ENCODE measurements at regions not wholly inside any gene's neighbourhood (a gene's known extent, or its start where the extent isn't known, plus 50 kb on each side); places are given as distances from the start of the nearest gene placed in this dataset.

DNA sequence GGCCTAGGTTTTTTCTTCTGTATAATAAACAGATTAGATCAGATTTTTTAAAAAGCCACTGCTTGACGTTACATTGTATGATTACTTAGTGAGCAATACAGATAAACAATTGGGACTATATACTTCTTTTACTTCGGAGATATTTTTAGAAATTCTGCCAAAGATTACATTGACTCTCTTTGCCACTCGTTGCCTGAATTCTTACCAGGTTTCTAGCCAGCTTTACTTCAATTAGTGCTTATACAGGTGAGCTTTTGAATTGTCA is 156.6 kb downstream of the HAUS1 start:
- peak overlapping the region; percentile 77 for H3K27ac Mint-ChIP-seq (ENCODE audit: low read depth, unreplicated experiment)
- H3K4me1 Mint-ChIP-seq (ENCODE audit: insufficient read depth, unreplicated experiment) = peaks cover 24% of the 10 kb centered on the region
- no peaks in the 10 kb centered on the region for H3K9me3 Mint-ChIP-seq (ENCODE audit: unreplicated experiment)
- intact Hi-C loops (cut with micrococcal nuclease) = no loop called here
- no TSS peak for BruUV-seq (replicated peaks)
- no peak overlapping the region for H3K4me3 Mint-ChIP-seq (ENCODE audit: unreplicated experiment)
- TF ChIP-seq, protein P1, sequence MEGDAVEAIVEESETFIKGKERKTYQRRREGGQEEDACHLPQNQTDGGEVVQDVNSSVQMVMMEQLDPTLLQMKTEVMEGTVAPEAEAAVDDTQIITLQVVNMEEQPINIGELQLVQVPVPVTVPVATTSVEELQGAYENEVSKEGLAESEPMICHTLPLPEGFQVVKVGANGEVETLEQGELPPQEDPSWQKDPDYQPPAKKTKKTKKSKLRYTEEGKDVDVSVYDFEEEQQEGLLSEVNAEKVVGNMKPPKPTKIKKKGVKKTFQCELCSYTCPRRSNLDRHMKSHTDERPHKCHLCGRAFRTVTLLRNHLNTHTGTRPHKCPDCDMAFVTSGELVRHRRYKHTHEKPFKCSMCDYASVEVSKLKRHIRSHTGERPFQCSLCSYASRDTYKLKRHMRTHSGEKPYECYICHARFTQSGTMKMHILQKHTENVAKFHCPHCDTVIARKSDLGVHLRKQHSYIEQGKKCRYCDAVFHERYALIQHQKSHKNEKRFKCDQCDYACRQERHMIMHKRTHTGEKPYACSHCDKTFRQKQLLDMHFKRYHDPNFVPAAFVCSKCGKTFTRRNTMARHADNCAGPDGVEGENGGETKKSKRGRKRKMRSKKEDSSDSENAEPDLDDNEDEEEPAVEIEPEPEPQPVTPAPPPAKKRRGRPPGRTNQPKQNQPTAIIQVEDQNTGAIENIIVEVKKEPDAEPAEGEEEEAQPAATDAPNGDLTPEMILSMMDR (IDR thresholded peaks at IDR 0.05; ENCODE audit: unreplicated experiment) = no peak
- H3K36me3 Mint-ChIP-seq (ENCODE audit: insufficient read depth, unreplicated experiment) = peaks cover 46% of the 10 kb centered on the region
- ChIA-PET CTCF (interaction anchor here (0.8 kb wide), 1 partner anchor 111 kb away, joined by 3 read pairs; no protein-coding TSS in a partner anchor), POLR2A (no interaction called here)
- DNase-seq (ENCODE audit: unreplicated experiment) = no peak
- H3K27me3 Mint-ChIP-seq (ENCODE audit: insufficient read depth, unreplicated experiment) = no peaks in the 10 kb centered on the region

DNA sequence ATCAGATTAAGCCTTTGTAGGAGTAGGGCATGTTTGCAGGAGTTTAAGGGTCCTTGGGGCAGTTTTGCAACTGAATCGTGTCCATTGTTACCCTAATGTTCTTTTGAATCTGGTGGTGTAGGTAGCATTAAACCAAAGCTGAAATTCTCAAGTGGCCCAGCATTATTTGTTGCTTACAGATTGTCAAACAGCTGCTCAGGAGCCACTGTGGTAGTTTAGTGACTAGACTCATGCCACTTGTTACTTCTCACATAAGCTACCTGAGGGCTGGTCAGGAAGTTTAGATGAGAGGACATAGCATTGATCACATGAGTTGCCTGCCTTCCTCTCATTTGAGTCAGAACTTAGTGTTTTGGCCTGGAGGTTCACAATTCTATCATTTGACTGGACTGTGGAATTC is 157.6 kb downstream of the HAUS1 start:
- ChIA-PET CTCF (interaction anchor here (0.7 to 1.2 kb wide), 2 partner anchors 12 to 89 kb away, joined by 3 to 5 read pairs; no protein-coding TSS in a partner anchor), POLR2A (no interaction called here)
- H3K4me1 Mint-ChIP-seq (ENCODE audit: insufficient read depth, unreplicated experiment) = peaks cover 24% of the 10 kb centered on the region
- no peaks in the 10 kb centered on the region for H3K27me3 Mint-ChIP-seq (ENCODE audit: insufficient read depth, unreplicated experiment)
- no peak overlapping the region for H3K27ac Mint-ChIP-seq (ENCODE audit: low read depth, unreplicated experiment)
- no peaks in the 10 kb centered on the region for H3K9me3 Mint-ChIP-seq (ENCODE audit: unreplicated experiment)
- peaks cover 43% of the 10 kb centered on the region for H3K36me3 Mint-ChIP-seq (ENCODE audit: insufficient read depth, unreplicated experiment)
- no peak overlapping the region for H3K4me3 Mint-ChIP-seq (ENCODE audit: unreplicated experiment)
- no TSS peak for BruUV-seq (replicated peaks)
- no peak for DNase-seq (ENCODE audit: unreplicated experiment)
- TF ChIP-seq, protein P1 (IDR thresholded peaks at IDR 0.05; ENCODE audit: unreplicated experiment) = no peak
- intact Hi-C loops (cut with micrococcal nuclease) = no loop called here

DNA sequence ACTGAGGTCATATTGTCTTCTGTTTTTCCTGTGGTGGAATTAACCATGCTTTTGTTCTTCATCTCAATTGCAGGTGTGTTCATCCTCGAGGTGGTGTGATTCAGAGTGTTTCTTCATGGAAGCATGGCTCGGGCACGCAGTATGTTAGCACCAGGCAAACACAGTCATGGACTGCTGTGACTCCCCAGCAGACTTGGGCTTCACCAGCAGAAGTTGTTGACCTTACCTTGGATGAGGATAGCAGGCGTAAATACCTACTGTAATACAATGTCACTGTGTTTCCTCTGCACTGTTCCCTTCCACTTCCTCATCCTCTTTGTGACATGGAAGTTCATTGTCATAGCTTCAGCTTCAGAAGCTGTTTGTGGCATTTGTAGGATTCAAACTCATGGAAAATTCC is 158.7 kb downstream of the HAUS1 start:
- peaks cover 24% of the 10 kb centered on the region for H3K4me1 Mint-ChIP-seq (ENCODE audit: insufficient read depth, unreplicated experiment)
- no peak for DNase-seq (ENCODE audit: unreplicated experiment)
- CTCF ChIA-PET = no interaction called here

DNA sequence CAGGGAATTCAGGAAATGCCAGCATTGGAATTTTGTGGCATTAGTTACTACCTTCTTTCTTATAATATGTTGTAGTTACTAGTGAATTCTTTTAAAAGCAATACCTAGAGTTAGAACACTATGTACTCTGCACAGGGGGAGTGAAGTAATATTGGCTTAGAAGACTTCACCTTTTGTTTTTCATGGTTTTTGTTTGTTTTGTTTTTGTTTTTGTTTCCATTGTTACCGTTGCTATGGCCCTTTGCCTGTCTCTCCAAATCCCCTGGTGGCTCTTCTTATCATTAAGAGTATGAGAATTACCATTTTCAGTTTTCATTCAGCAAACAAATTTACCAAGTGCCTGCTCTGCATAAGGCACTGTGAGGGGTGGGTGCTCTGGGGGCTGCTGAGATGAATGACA is 160.1 kb downstream of the HAUS1 start:
- peaks cover 23% of the 10 kb centered on the region for H3K4me1 Mint-ChIP-seq (ENCODE audit: insufficient read depth, unreplicated experiment)
- CTCF ChIA-PET = interaction anchor here (0.6 to 0.7 kb wide), 3 partner anchors 11 to 284 kb away, joined by 3 to 4 read pairs (median 3); no protein-coding TSS in a partner anchor

More for the DNA sequence above, 158.7 kb downstream of the HAUS1 start:
- POLR2A ChIA-PET = no interaction called here
- TF ChIP-seq, protein P1 (IDR thresholded peaks at IDR 0.05; ENCODE audit: unreplicated experiment) = no peak
- intact Hi-C loops (cut with micrococcal nuclease) = no loop called here
- Mint-ChIP-seq H3K27me3 (ENCODE audit: insufficient read depth, unreplicated experiment) (no peaks in the 10 kb centered on the region), H3K9me3 (ENCODE audit: unreplicated experiment) (no peaks in the 10 kb centered on the region), H3K27ac (ENCODE audit: low read depth, unreplicated experiment) (no peak overlapping the region), H3K4me3 (ENCODE audit: unreplicated experiment) (no peak overlapping the region), H3K36me3 (ENCODE audit: insufficient read depth, unreplicated experiment) (peaks cover 38% of the 10 kb centered on the region)
- no TSS peak for BruUV-seq (replicated peaks)

More for the DNA sequence above, 160.1 kb downstream of the HAUS1 start:
- BruUV-seq (replicated peaks) = no TSS peak
- no peaks in the 10 kb centered on the region for H3K27me3 Mint-ChIP-seq (ENCODE audit: insufficient read depth, unreplicated experiment)
- intact Hi-C loops (cut with micrococcal nuclease) = no loop called here
- POLR2A ChIA-PET = interaction anchor here (0.7 to 1.2 kb wide), 2 partner anchors 13 to 403 kb away, joined by 3 to 4 read pairs; no protein-coding TSS in a partner anchor
- H3K27ac Mint-ChIP-seq (ENCODE audit: low read depth, unreplicated experiment) = peak overlapping the region; percentile 92
- TF ChIP-seq, protein P1 (IDR thresholded peaks at IDR 0.05; ENCODE audit: unreplicated experiment) = no peak
- H3K4me3 Mint-ChIP-seq (ENCODE audit: unreplicated experiment) = no peak overlapping the region
- H3K9me3 Mint-ChIP-seq (ENCODE audit: unreplicated experiment) = no peaks in the 10 kb centered on the region
- peaks cover 40% of the 10 kb centered on the region for H3K36me3 Mint-ChIP-seq (ENCODE audit: insufficient read depth, unreplicated experiment)
- peak; percentile 30 for DNase-seq (ENCODE audit: unreplicated experiment)
